IMR-90 (cell line): ENCODE measurements at regions not wholly inside any gene's neighbourhood (a gene's known extent, or its start where the extent isn't known, plus 50 kb on each side); places are given as distances from the start of the nearest gene placed in this dataset.

Experiments used
- ATAC-seq: fragments of 200-7000 bp; cut with Tn5 transposase; 2 replicates; pipeline ENCODE4 v1.9.1; 2020; ENCODE audit warnings: low read depth, mild to moderate bottlenecking, moderate library complexity
- BruUV-seq: library from RNA; stranded (reverse); fragments of 400-500 nt; replicated peaks from 2 replicates; lab custom pipeline; 2021; lab: Mats Ljungman, UMichigan
- CTCF ChIA-PET: fragments of 300-600 bp; formaldehyde crosslinking; extraction: SDS; loops from one replicate; lab custom pipeline; 2021; ENCODE audit warnings: antibody characterized with exemption; lab: Yijun Ruan, JAX
- POLR2A ChIA-PET: fragments of 300-600 bp; sonication (Branson Sonifier 250); formaldehyde crosslinking; loops from one replicate; lab custom pipeline; 2022; ENCODE audit warnings: antibody characterized with exemption; ENCODE audit not compliant: unreplicated experiment; lab: Charles Lee
- DNase-seq: peaks from one replicate; pipeline ENCODE4 v3.0.0; 2013
- H2AFZ ChIP-seq: replicated peaks from 2 replicates; pipeline ENCODE3; 2013; ENCODE audit warnings: low read length, mild to moderate bottlenecking; ENCODE audit not compliant: poor library complexity
- H2AK5ac ChIP-seq: 2 replicates; pipeline ENCODE4 v1.6.1; 2013; ENCODE audit warnings: low read depth, low read length, inconsistent platforms
- H2AK9ac ChIP-seq: replicated peaks from 2 replicates; pipeline ENCODE3; 2013; ENCODE audit warnings: mild to moderate bottlenecking, low read depth, low read length, moderate library complexity; ENCODE audit not compliant: poor library complexity
- H2BK120ac ChIP-seq: 2 replicates; pipeline ENCODE4 v1.6.1; 2013; ENCODE audit warnings: low read depth, low read length, inconsistent platforms
- H2BK15ac ChIP-seq: 3 replicates; pipeline ENCODE4 v1.6.1; 2013; ENCODE audit warnings: low read depth, low read length, inconsistent platforms
- H2BK20ac ChIP-seq: 2 replicates; pipeline ENCODE4 v1.6.1; 2013; ENCODE audit warnings: low read depth, mild to moderate bottlenecking, inconsistent platforms, low read length, moderate library complexity
- H2BK5ac ChIP-seq: 2 replicates; pipeline ENCODE4 v1.6.1; 2013; ENCODE audit warnings: mild to moderate bottlenecking, low read depth, low read length, inconsistent platforms; ENCODE audit not compliant: poor library complexity, severe bottlenecking
- H3K14ac ChIP-seq: replicated peaks from 2 replicates; pipeline ENCODE4 v1.6.1; 2013; ENCODE audit warnings: low read depth, low read length, inconsistent platforms
- H3K18ac ChIP-seq: 2 replicates; pipeline ENCODE4 v1.6.1; 2013; ENCODE audit warnings: low read depth, low read length, control low read depth
- H3K23ac ChIP-seq: 2 replicates; pipeline ENCODE4 v1.6.1; 2013; ENCODE audit warnings: low read depth, low read length, inconsistent platforms
- H3K27ac ChIP-seq: 2 replicates; pipeline ENCODE4 v1.5.1; 2013; ENCODE audit warnings: mild to moderate bottlenecking, control low read depth, low read length; ENCODE audit not compliant: insufficient read depth
- H3K27me3 ChIP-seq: 2 replicates; pipeline ENCODE4 v1.6.1; 2013; ENCODE audit warnings: low read length; ENCODE audit not compliant: control insufficient read depth, insufficient read depth
- H3K36me3 ChIP-seq: 2 replicates; pipeline ENCODE4 v1.6.1; 2013; ENCODE audit warnings: low read length, mixed read lengths; ENCODE audit not compliant: control insufficient read depth, insufficient read depth
- H3K4ac ChIP-seq: 2 replicates; pipeline ENCODE4 v1.6.1; 2013; ENCODE audit warnings: low read depth, low read length, inconsistent platforms
- H3K4me1 ChIP-seq: 2 replicates; pipeline ENCODE4 v1.6.1; 2013; ENCODE audit warnings: low read length, mixed read lengths; ENCODE audit not compliant: control insufficient read depth, insufficient read depth
- H3K4me2 ChIP-seq: 2 replicates; pipeline ENCODE4 v1.6.1; 2013; ENCODE audit warnings: low read depth, mild to moderate bottlenecking, control low read depth, low read length, moderate library complexity
- H3K4me3 ChIP-seq: 2 replicates; pipeline ENCODE4 v1.5.1; 2013; ENCODE audit warnings: low read depth, mild to moderate bottlenecking, control low read depth, low read length, moderate library complexity; ENCODE audit not compliant: insufficient read depth
- H3K56ac ChIP-seq: 2 replicates; pipeline ENCODE4 v1.6.1; 2013; ENCODE audit warnings: low read length, inconsistent platforms; ENCODE audit not compliant: insufficient read depth; ENCODE audit errors: extremely low read depth
- H3K79me1 ChIP-seq, 2 experiments: 2 replicates each; pipeline ENCODE4 v1.6.1; 2013; ENCODE audit warnings: low read length in 2 of 2, inconsistent platforms in 1 of 2, low read depth in 1 of 2
- H3K9ac ChIP-seq: 2 replicates; pipeline ENCODE4 v1.6.1; 2013; ENCODE audit warnings: low read depth, low read length, control low read depth
- H3K9me1 ChIP-seq: 2 replicates; pipeline ENCODE4 v1.6.1; 2013; ENCODE audit warnings: low read length, inconsistent platforms; ENCODE audit not compliant: insufficient read depth
- H3K9me3 ChIP-seq: 2 replicates; pipeline ENCODE4 v1.6.1; 2013; ENCODE audit warnings: low read length; ENCODE audit not compliant: control insufficient read depth, insufficient read depth
- H4K20me1 ChIP-seq: 2 replicates; pipeline ENCODE4 v1.6.1; 2013; ENCODE audit warnings: low read length, inconsistent platforms; ENCODE audit not compliant: insufficient read depth
- H4K5ac ChIP-seq: 2 replicates; pipeline ENCODE4 v1.6.1; 2013; ENCODE audit warnings: mild to moderate bottlenecking, low read depth, low read length, control low read depth
- H4K8ac ChIP-seq, 2 experiments: 2 replicates each; pipeline ENCODE4 v1.6.1; 2013; ENCODE audit warnings: low read depth in 2 of 2, low read length in 2 of 2, control low read depth in 1 of 2, inconsistent platforms in 1 of 2
- H4K91ac ChIP-seq: 2 replicates; pipeline ENCODE4 v1.6.1; 2013; ENCODE audit warnings: low read depth, low read length, inconsistent platforms; ENCODE audit not compliant: insufficient read depth
- CTCF ChIP-seq: conservative IDR thresholded peaks from 2 replicates; pipeline ENCODE4 v1.5.1; 2012; ENCODE audit warnings: mild to moderate bottlenecking, low read depth, low read length, improper control_type of control experiment
- MAFK ChIP-seq: IDR thresholded peaks from 2 replicates; pipeline ENCODE4 v1.6.1; 2012; ENCODE audit warnings: low read depth, low read length, improper control_type of control experiment
- MAZ ChIP-seq: IDR thresholded peaks from 2 replicates; pipeline ENCODE4 v1.6.1; 2012; ENCODE audit warnings: low read depth, mild to moderate bottlenecking, low read length, improper control_type of control experiment, moderate library complexity, borderline replicate concordance
- RAD21 ChIP-seq: IDR thresholded peaks from 2 replicates; pipeline ENCODE4 v1.6.1; 2012; ENCODE audit warnings: low read length, improper control_type of control experiment
- RCOR1 ChIP-seq: IDR thresholded peaks from 2 replicates; pipeline ENCODE4 v1.6.1; 2012; ENCODE audit warnings: mild to moderate bottlenecking, low read length, improper control_type of control experiment; ENCODE audit not compliant: insufficient replicate concordance
- WGBS, 2 experiments: methylation state at CpG; one replicate each; pipeline versions ENCODE4 v1.1.5 to v1.1.7; 2013; ENCODE audit warnings: missing lambda C conversion rate in 2 of 2; ENCODE audit not compliant: insufficient read length in 1 of 2; ENCODE audit errors: extremely low coverage in 2 of 2; 5-methylcytosine and 5-hydroxymethylcytosine counted together
- dilution Hi-C: fragments of 300-500 bp; cut with HindIII; formaldehyde crosslinking; loops from one replicate; pipeline ENCODE4 v1.14.3; 2018; ENCODE audit warnings: low sequenced_read_pairs; ENCODE audit not compliant: unreplicated experiment
- in situ Hi-C: fragments of 300-500 bp; cut with MboI; formaldehyde crosslinking; loops from 3 replicates; pipeline ENCODE4 v1.14.3; 2019; ENCODE audit warnings: low sequenced_read_pairs, inconsistent platforms, mixed read lengths
- intact Hi-C: fragments of 100-400 bp; cut with micrococcal nuclease; formaldehyde crosslinking; loops from 2 replicates; pipeline ENCODE4 v1.10.0; 2022

- Histone ChIP-seq H3K4me3 (no peak overlapping the region), H3K14ac (no peak overlapping the region), H4K20me1 (no peaks in the 10 kb centered on the region), H2AK5ac (no peak overlapping the region), H3K27me3 (peaks cover 2% of the 10 kb centered on the region; the same call in 1 of the 2 replicates), H2AK9ac (no peak overlapping the region), H3K36me3 (no peaks in the 10 kb centered on the region), H3K18ac (no peak overlapping the region), H4K8ac (no peak overlapping the region), H2AFZ (no peak overlapping the region), H2BK15ac (no peak overlapping the region), H3K27ac (no peak overlapping the region), H2BK20ac (no peak overlapping the region), H3K4me2 (no peak overlapping the region), H3K23ac (no peak overlapping the region), H3K79me1 (no peaks in the 10 kb centered on the region), H3K4ac (no peak overlapping the region), H3K9me3 (no peaks in the 10 kb centered on the region), H3K9me1 (no peaks in the 10 kb centered on the region), H2BK120ac (no peak overlapping the region), H3K9ac (no peak overlapping the region), H2BK5ac (no peak overlapping the region), H3K56ac (no peak overlapping the region), H4K91ac (no peak overlapping the region), H4K5ac (no peak overlapping the region), H3K4me1 (no peaks in the 10 kb centered on the region)
- ATAC-seq = no peak
- no peak for TF ChIP-seq MAFK
- no peak for TF ChIP-seq RCOR1
- TF ChIP-seq CTCF = no peak
- TF ChIP-seq MAZ = no peak
- no peak for TF ChIP-seq RAD21
- in situ Hi-C loops (no loop called here), dilution Hi-C loops (no loop called here), intact Hi-C loops (no loop called here)
- BruUV-seq = no TSS peak
- no CpG with 5 or more reads among the region's 1 CpG for WGBS, 2 experiments
- no peak for DNase-seq
- ChIA-PET POLR2A (no interaction called here), CTCF (no interaction called here)
These were observed 85.2 kb upstream of the ANKEF1 start for GRCh38 chr20:9949563-9949962.
